C4-2B (cell line): ENCODE measurements at regions not wholly inside any gene's neighbourhood (a gene's known extent, or its start where the extent isn't known, plus 50 kb on each side); places are given as distances from the start of the nearest gene placed in this dataset.
A peak's percentile ranks its signal among the peaks of the same experiment; 100 is the strongest.

Experiments used
- H3K27ac ChIP-seq: fragments of 450-650 bp; 2 replicates; pipeline ENCODE4 v1.5.1; 2017
- CTCF ChIP-seq: fragments of 450-650 bp; conservative IDR thresholded peaks from 2 replicates; pipeline ENCODE4 v1.5.1; 2017; ENCODE audit warnings: mild to moderate bottlenecking
- ZFX ChIP-seq: fragments of 450-650 bp; IDR thresholded peaks from 2 replicates; pipeline ENCODE4 v1.6.1; 2017

GRCh38 chr20:6599876-6600735, 167.4 kb upstream of the BMP2 start:
- H3K27ac ChIP-seq, result no peak overlapping the region
- no peak for TF ChIP-seq CTCF
- no peak for TF ChIP-seq ZFX

GRCh38 chr20:6595704-6596103, 171.8 kb upstream of the BMP2 start:
- TF ChIP-seq CTCF, result no peak
- no peak for TF ChIP-seq ZFX
- no peak overlapping the region for H3K27ac ChIP-seq

DNA sequence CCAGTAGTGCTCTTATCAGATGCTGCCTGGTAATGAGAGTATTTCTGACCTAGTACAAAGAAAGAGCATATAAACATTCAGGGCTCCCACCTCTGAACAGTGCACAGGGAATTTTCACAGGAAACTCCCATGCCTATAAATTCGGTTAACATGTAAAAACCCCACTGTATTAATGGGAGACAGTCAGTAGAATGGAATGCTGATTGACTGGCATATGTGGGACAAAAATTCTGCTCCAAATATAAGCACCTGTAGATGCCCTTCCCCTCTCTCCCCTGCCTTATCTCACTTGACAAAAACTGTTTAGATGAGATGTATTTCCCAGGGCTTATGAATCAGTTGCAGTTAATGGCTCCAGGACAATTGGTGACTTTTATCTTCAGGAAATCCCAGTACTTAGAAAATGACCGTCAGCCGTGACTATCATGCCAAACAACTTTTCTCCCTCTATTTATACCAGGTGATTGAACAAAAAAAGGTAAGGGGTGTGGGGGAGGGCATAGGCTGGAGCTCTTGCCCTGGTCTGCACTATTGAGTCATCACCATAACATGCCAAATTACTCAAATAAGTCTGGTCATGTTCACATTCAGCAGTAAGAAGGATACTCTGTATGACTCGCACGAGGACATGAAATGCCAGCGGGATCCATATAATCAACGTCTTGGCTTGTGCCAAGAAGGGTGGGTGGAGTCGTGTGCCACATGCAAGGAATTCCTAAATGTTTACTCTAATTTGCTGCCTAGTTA, 176.4 kb upstream of the BMP2 start:
- H3K27ac ChIP-seq, result no peak overlapping the region
- TF ChIP-seq ZFX, result no peak
- TF ChIP-seq CTCF, result no peak

DNA sequence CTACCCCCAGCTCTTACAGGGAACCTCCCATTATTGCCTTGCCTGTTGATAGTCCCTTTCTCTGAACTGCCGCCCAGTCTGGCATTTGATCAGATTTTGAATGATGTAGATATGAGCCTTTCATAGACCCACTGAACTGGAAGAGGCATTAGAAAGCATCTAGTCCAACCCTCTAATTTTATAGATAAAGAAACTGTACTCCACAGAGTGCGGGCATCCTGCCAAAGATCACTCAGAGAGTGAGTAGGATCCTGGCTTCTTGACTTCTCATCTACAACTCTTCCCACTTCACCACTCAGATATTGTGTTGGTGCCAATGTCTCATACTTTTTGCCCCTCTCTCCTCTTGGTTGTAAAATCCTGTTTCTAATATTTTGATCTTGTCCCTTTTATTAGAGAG, 179.2 kb upstream of the BMP2 start:
- no peak overlapping the region for H3K27ac ChIP-seq
- TF ChIP-seq ZFX (no peak), CTCF (no peak)

DNA sequence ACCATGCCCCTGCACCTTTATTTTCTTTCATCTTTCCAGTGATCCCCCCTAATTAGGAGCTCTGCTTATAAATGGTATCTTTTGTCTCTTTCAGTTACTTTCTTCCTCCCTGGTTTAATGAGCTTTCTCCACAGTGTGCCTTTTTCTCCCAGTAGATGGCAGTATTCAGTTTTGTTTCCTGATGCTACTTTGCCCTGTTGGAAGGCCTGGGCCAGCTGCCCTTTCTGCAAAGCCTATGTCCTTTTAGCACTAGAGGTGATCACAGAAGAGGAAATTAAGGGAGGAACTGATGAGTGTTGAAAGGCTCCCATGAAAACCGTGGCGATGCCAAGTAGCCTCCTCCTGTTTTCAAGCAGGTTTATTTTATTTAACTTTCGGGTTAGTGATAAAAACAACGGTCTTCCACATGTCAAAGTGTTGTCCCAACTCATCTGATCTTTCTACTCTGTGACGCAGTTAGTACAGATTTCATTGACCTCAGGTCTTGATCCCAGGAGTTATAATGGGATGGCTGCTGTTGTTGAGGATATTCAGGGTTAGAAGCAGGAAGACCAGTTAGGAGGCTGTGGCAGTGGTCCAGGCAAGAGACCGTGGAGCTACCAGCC, 184.2 kb upstream of the BMP2 start:
- TF ChIP-seq CTCF (peak; percentile 75), ZFX (no peak)

DNA sequence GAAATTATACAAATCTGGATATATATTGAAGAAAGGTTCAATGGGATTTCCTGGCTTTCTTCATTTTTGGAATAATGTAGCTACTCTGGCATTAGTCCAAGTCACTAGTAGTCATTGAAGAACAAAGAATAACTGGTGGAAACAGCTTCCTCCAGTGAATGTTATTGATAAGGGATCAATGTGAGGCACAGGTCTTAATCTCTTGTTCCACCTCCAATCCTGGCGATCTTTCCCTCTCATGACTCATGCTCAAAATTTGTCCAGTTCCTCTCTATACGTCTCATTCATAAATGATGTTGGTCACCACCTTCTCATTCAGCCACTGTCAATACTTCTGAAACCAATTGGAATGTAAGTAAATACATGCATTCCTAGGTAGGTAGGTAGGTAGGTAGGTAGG, 185.0 kb upstream of the BMP2 start:
- no peak overlapping the region for H3K27ac ChIP-seq
- TF ChIP-seq CTCF (no peak), ZFX (no peak)

More for the DNA sequence above, 184.2 kb upstream of the BMP2 start:
- H3K27ac ChIP-seq, result no peak overlapping the region

DNA sequence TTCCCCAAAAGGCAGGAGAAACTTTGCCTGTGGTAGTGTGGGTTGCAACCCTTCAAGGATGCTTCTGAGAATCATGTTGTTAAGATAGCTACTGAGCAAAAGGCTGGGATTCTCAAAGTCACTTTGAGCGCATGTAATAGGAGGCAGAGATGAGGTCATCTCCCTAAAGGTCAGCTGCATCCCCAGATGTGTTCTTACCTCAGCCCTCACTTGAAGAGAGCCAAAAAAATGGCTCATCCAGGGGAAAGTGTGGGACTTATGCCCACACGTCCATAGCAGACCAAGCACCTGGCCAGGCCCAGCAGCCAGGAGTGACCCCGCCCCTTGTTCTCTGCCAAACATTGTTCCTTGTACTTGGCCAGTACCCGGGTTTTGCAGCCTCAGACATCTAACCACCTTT, 187.0 kb upstream of the BMP2 start:
- no peak overlapping the region for H3K27ac ChIP-seq
- TF ChIP-seq ZFX, result no peak
- TF ChIP-seq CTCF, result no peak
